T-helper 2 cell treated with Interferon-gamma antibody and Interleukin-4, amounts not matched to agents 5 μg/mL and 100 μg/mL, for 36 hours (primary cell): ENCODE measurements at regions not wholly inside any gene's neighbourhood (a gene's known extent, or its start where the extent isn't known, plus 50 kb on each side); places are given as distances from the start of the nearest gene placed in this dataset.
"Not testable (repeated sequence)": the region's sequence is repeated elsewhere in the genome, so short reads cannot be mapped to it uniquely, and the experiment has no call there.

Source experiments
- DNase-seq: peaks from one replicate; pipeline ENCODE4 v3.0.0; 2021; ENCODE audit warnings: low spot score
- H3K27ac Mint-ChIP-seq: one replicate; pipeline ENCODE4 v1.8.0; 2021; ENCODE audit warnings: mild to moderate bottlenecking, mixed read lengths
- H3K27me3 Mint-ChIP-seq: one replicate; pipeline ENCODE4 v1.8.0; 2021; ENCODE audit warnings: low read depth, mixed read lengths
- H3K36me3 Mint-ChIP-seq: one replicate; pipeline ENCODE4 v1.8.0; 2021; ENCODE audit warnings: low read depth, mixed read lengths
- H3K4me1 Mint-ChIP-seq: one replicate; pipeline ENCODE4 v1.8.0; 2021; ENCODE audit warnings: low read depth, mixed read lengths
- H3K4me3 Mint-ChIP-seq: one replicate; pipeline ENCODE4 v1.8.0; 2022; ENCODE audit warnings: mild to moderate bottlenecking, moderate library complexity, mixed read lengths
- H3K9me3 Mint-ChIP-seq: one replicate; pipeline ENCODE4 v1.8.0; 2021; ENCODE audit warnings: mixed read lengths

DNA sequence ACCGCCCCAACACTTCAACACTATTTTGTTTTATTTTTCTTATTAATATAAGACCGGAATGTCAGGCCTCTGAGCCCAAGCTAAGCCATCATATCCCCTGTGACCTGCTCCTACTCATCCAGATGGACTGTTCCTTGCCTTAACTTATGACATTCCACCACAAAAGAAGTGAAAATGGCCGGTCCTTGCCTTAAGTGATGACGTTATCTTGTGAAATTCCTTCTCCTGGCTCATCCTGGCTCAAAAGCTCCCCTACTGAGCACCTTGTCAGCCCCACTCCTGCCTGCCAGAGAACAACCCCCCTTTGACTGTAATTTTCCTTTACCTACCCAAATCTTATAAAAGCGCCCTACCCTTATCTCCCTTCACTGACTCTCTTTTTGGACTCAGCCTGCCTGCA lies 1196.5 kb upstream of the FAM98A start:
- not testable (repeated sequence) for H3K4me3 Mint-ChIP-seq, DNase-seq, H3K27ac Mint-ChIP-seq, H3K4me1 Mint-ChIP-seq, H3K36me3 Mint-ChIP-seq, H3K9me3 Mint-ChIP-seq, H3K27me3 Mint-ChIP-seq

DNA sequence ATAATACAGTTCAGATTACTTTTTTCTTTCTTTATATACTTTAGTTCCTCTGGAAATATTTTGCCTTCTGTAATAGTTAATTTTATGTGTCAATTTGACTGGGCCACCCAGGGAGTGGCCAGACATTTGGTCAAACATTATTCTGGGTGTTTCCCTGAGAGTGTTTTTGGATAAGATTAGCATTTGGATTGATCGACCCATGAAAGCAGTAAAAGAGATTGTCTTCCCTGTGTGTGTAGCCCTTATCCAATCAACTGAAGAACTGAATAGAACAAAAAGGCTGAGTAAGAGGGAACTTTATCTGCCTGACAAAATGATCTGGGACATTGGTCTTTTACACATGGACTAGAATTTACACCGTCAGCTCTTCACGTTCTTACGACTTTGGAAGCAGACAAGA lies 1190.1 kb upstream of the FAM98A start:
- H3K36me3 Mint-ChIP-seq, result no peaks in the 10 kb centered on the region
- H3K4me3 Mint-ChIP-seq, result no peak overlapping the region
- H3K4me1 Mint-ChIP-seq, result no peaks in the 10 kb centered on the region

DNA sequence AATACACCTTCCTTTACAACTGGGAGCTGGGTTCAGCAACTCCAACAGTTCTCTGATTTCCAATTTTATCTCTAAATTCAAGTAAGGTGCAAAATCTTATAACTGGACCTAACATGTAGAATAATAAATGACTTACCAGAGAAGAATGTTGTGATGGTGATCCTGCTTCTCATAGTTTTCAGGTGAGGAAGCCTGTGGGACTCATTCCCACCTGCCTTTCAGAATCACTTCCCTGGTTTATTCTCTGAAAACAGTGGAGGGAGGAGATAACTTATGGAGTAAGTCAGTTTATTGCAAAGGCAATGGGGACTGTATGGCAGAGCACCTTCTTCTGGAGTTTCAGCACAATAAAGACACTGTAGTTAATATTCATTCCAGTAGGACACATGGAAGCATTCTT lies 1188.2 kb upstream of the FAM98A start:
- Mint-ChIP-seq H3K27ac (no peak overlapping the region), H3K27me3 (no peaks in the 10 kb centered on the region), H3K9me3 (peaks cover 10% of the 10 kb centered on the region), H3K4me1 (no peaks in the 10 kb centered on the region), H3K4me3 (no peak overlapping the region), H3K36me3 (no peaks in the 10 kb centered on the region)
- no peak for DNase-seq

More for the DNA sequence above, 1190.1 kb upstream of the FAM98A start:
- Mint-ChIP-seq H3K27me3 (no peaks in the 10 kb centered on the region), H3K9me3 (peaks cover 10% of the 10 kb centered on the region), H3K27ac (no peak overlapping the region)
- no peak for DNase-seq

DNA sequence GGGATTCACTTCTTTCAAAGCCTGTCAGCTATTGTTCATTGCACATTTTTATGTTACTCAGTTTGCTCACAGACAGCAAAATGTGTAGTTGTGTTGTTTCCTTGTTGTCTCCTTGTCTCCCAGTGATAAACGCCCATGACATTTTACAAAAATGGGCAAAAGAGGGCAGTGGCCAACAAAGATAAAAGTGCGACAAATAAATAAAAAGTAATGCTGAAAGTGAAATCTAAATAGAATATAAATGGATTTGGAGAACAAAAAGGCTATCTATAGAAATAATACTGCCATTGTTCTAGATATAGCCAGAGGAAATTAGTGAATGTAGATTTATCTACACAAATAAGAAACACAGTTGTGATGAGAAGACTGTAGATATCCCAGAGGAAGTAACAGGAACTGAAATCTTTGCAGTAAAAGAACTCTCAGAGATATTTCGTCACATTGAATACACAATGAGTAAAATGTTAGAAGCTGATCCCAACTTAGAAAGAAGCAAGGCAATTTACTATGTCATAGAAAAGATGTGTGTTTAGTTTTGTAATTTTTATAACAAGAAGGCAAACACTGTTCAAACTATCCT lies 1186.2 kb upstream of the FAM98A start:
- no peak overlapping the region for H3K4me3 Mint-ChIP-seq

DNA sequence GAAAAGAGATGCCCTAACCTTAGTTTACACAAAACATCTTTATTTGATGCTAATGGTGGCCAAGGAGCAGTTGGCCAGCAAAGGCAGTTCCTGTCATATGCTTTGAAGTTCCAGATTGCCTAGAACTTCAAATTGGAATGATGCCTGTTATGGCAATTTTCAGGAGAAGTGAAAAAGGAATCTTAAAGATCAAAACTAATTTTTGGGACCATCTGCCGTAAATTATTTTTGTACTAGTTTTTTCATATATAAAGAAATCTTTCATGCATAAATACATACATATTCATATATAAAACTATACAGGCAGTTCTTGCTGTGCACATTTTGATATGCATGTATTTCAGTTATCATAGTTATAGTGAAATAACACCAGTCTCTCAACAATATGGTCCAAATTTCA lies 1185.6 kb upstream of the FAM98A start:
- Mint-ChIP-seq H3K4me3 (no peak overlapping the region), H3K36me3 (no peaks in the 10 kb centered on the region), H3K27me3 (no peaks in the 10 kb centered on the region), H3K4me1 (no peaks in the 10 kb centered on the region), H3K9me3 (peaks cover 9% of the 10 kb centered on the region), H3K27ac (no peak overlapping the region)
- no peak for DNase-seq

More for the DNA sequence above, 1186.2 kb upstream of the FAM98A start:
- Mint-ChIP-seq H3K27me3 (no peaks in the 10 kb centered on the region), H3K27ac (no peak overlapping the region), H3K4me1 (no peaks in the 10 kb centered on the region), H3K36me3 (no peaks in the 10 kb centered on the region), H3K9me3 (peaks cover 7% of the 10 kb centered on the region)
- no peak for DNase-seq

DNA sequence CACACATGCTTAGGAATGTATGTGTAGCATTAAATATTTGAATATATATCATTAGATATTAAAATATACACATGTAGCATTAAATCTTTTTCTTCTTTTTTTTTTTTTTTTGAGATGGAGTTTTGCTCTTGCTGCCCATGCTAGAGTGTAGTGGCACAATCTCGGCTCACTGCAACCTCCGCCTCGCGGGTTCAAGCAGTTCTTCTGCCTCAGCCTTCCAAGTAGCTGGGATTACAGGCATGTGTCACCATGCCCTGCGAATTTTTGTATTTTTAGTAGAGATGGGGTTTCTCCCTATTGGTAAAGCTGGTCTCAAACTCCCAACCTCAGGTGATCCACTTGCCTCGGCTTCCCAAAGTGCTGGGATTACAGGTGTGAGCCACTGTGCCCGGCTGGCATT lies 1151.6 kb upstream of the FAM98A start:
- H3K4me3 Mint-ChIP-seq, H3K27ac Mint-ChIP-seq, DNase-seq, H3K4me1 Mint-ChIP-seq, H3K36me3 Mint-ChIP-seq, H3K27me3 Mint-ChIP-seq: not testable (repeated sequence)
- peaks cover 20% of the 10 kb centered on the region for H3K9me3 Mint-ChIP-seq

DNA sequence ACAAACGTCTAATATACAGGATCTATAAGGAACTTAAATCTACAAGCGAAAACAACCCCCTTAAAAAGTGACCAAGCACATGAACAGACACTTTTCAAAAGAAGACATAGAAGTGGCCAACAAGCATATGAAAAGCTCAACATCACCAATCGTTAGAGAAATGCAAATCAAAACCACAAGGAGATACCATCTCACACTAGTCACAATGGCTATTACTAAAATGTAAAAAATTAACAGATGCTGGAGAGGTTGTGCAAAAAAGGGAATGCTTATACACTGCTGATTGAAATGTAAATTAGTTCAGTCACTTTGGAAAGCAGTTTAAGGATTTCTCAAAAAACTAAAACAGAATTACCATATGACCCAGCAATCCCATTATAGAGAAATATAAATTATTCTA lies 1148.5 kb upstream of the FAM98A start:
- H3K36me3 Mint-ChIP-seq, result no peaks in the 10 kb centered on the region
- H3K27ac Mint-ChIP-seq, result no peak overlapping the region
- no peaks in the 10 kb centered on the region for H3K27me3 Mint-ChIP-seq
- H3K4me1 Mint-ChIP-seq, result no peaks in the 10 kb centered on the region
- peaks cover 15% of the 10 kb centered on the region for H3K9me3 Mint-ChIP-seq
- H3K4me3 Mint-ChIP-seq, result no peak overlapping the region
- no peak for DNase-seq

DNA sequence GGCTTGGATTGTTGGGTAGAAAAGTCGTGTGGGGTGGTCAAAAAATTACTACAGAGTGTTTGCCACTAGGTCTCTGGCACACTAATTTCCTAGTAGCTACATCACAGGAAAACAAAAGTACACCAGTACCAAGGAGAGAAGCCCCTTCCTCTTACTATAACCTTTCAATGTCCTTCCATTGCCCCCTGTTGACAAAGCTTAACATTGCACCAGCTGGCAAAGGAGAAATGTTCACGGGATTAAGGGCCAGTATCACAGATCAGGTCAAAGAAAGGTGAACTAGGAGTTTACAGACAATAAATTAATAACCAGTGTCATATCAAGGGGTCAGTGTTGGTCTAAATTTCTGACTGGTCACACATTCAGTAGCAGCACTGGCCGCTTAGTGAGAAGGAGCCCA lies 1139.6 kb upstream of the FAM98A start:
- no peaks in the 10 kb centered on the region for H3K4me1 Mint-ChIP-seq
- H3K27me3 Mint-ChIP-seq, result no peaks in the 10 kb centered on the region
- H3K4me3 Mint-ChIP-seq, result no peak overlapping the region
- DNase-seq, result no peak
- H3K36me3 Mint-ChIP-seq, result no peaks in the 10 kb centered on the region
- H3K27ac Mint-ChIP-seq, result no peak overlapping the region
- peaks cover 8% of the 10 kb centered on the region for H3K9me3 Mint-ChIP-seq

DNA sequence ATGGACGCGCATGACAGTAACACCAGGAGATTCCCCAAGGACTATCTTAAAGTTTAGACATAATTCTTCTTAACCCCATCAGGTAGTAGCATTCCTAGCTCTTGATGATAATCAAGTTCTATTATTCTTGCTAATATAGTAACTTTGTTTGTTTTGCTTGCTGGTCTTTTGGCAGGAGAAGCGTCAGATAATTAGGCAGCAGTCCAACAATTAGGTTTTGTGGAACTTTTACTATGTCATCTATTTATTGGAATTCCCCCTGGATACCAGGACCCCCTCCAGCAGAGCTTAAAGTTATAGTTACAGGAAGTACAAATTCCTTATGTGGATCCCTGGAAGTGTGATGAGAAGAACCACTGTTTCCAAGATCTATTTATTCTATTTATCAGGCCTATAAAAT lies 1138.0 kb upstream of the FAM98A start:
- no peaks in the 10 kb centered on the region for H3K27me3 Mint-ChIP-seq
- H3K27ac Mint-ChIP-seq, result no peak overlapping the region
- peaks cover 12% of the 10 kb centered on the region for H3K9me3 Mint-ChIP-seq
- no peaks in the 10 kb centered on the region for H3K36me3 Mint-ChIP-seq
- H3K4me3 Mint-ChIP-seq, result no peak overlapping the region
- H3K4me1 Mint-ChIP-seq, result no peaks in the 10 kb centered on the region
- DNase-seq, result no peak

DNA sequence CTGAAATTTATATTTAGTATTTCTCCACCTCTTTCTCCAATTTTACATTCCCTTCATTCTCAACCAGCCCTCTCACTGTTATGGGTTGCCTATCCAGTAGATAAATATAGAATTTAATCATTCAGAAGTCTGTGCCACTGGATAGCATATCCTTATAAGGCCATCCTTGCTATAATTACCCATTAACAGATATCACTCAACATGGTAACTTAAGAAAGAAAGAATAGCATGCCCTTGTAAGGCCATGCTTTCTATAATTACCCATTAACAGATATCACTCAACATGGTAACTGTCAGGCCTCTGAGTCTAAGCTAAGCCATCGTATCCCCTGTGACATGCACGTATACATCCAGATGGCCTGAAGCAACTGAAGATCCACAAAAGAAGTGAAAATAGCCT lies 1137.4 kb upstream of the FAM98A start:
- Mint-ChIP-seq H3K9me3 (peaks cover 13% of the 10 kb centered on the region), H3K36me3 (no peaks in the 10 kb centered on the region), H3K27ac (no peak overlapping the region), H3K4me3 (no peak overlapping the region), H3K27me3 (no peaks in the 10 kb centered on the region), H3K4me1 (no peaks in the 10 kb centered on the region)
- DNase-seq, result no peak

DNA sequence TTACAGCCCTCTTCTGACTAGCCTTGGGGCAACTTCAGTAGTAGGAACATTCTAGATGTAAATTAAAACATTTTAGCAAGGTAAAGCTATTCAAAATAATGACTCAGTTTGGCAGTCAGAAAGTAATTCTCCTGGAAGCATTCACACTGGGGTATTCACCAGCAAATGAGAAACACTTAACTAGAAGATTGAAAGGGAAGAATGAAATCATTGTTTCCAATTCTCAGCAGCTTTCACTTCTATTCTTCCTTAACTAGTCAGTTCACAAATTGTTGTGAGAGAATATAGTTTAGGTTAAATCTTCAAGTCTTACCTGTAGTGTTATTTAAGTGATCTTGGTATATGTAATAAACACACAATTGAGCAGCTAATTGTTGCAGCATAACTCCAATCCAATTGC lies 1135.6 kb upstream of the FAM98A start:
- Mint-ChIP-seq H3K9me3 (peaks cover 17% of the 10 kb centered on the region), H3K4me3 (no peak overlapping the region), H3K27ac (no peak overlapping the region), H3K4me1 (no peaks in the 10 kb centered on the region), H3K36me3 (no peaks in the 10 kb centered on the region), H3K27me3 (no peaks in the 10 kb centered on the region)
- no peak for DNase-seq

DNA sequence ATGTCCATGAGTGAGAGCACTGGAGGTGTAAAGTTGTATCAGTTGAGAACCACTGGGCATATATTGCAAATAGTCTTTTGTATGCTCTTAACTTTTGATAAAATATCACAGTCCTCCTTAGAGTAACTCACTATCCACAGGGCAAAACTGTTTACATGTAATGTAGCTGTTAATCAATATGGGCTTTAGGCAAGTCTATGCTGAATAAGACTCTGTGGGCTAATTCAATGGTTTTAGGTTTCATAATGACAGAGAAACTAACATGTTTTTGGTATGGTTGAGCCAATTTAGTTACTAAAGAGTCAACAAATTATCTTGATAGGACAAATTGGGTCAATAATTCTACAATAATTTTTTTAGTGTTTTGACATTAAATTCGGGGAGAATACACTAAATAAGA lies 1134.9 kb upstream of the FAM98A start:
- no peak for DNase-seq
- peaks cover 17% of the 10 kb centered on the region for H3K9me3 Mint-ChIP-seq
- H3K27ac Mint-ChIP-seq, result no peak overlapping the region
- H3K4me1 Mint-ChIP-seq, result no peaks in the 10 kb centered on the region
- H3K27me3 Mint-ChIP-seq, result no peaks in the 10 kb centered on the region
- H3K36me3 Mint-ChIP-seq, result no peaks in the 10 kb centered on the region
- H3K4me3 Mint-ChIP-seq, result no peak overlapping the region

DNA sequence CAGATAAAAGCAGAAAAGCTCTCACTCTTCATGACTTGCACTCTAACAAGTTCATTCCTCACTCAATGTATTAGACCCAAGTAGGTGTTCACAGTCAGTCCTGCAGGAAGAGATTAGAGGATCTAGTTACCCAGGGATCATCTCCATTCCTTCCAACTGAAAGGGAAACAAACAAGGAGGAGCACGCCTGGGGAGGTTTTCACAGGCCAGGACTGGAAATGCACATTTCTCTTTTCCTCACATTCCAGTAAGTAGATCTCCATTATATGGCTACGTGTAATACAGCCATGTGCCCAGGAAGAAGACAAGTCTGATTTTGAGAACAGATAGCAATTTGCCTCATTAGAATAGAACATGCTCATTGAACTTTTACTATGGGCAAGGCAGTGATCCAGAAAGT lies 1132.2 kb upstream of the FAM98A start:
- no peak overlapping the region for H3K4me3 Mint-ChIP-seq
- no peaks in the 10 kb centered on the region for H3K4me1 Mint-ChIP-seq
- H3K27ac Mint-ChIP-seq, result no peak overlapping the region
- DNase-seq, result no peak
- no peaks in the 10 kb centered on the region for H3K36me3 Mint-ChIP-seq
- no peaks in the 10 kb centered on the region for H3K27me3 Mint-ChIP-seq
- H3K9me3 Mint-ChIP-seq, result peaks cover 17% of the 10 kb centered on the region

DNA sequence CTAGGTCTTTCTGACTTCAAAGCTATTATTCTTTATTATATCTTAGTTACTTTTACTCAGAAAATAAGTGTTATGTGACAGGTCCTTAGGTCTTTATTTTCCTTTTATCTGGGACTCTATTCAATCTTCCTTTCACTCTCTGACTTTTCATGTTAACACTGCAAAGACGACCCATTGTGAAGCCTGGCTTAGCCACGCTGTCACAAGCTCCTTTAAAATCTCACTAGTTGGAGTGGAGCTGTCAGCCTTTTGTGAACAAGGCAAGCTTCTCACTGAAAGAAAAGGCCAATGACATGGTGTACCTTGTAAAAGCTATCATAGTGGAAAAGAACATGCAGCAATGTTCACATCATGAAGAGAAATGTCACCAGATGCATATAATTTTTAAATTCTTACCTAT lies 1130.7 kb upstream of the FAM98A start:
- no peak overlapping the region for H3K4me3 Mint-ChIP-seq

DNA sequence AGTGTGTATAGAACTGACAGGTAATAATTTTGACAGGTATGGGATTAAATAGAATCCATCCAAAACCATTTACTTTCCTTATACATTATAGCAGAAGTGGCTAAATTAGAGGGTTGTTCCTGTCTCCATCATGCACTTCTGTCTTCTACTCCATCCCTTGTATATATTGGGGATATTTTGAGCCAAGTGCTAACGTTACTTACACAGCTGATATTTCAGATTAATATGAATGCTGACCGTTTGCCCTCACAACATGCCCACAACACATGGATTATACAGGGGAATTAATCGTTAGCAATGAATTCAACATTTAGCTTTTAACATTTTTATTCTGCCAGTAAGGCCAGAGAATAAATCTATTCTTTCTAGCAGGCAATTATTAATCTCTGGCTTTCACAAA lies 1125.0 kb upstream of the FAM98A start:
- no peak for DNase-seq
- Mint-ChIP-seq H3K36me3 (no peaks in the 10 kb centered on the region), H3K27ac (no peak overlapping the region), H3K9me3 (peaks cover 12% of the 10 kb centered on the region), H3K4me3 (no peak overlapping the region), H3K27me3 (no peaks in the 10 kb centered on the region), H3K4me1 (no peaks in the 10 kb centered on the region)

More for the DNA sequence above, 1130.7 kb upstream of the FAM98A start:
- peaks cover 17% of the 10 kb centered on the region for H3K9me3 Mint-ChIP-seq
- no peaks in the 10 kb centered on the region for H3K27me3 Mint-ChIP-seq
- H3K27ac Mint-ChIP-seq, result no peak overlapping the region
- DNase-seq, result no peak
- H3K4me1 Mint-ChIP-seq, result no peaks in the 10 kb centered on the region
- H3K36me3 Mint-ChIP-seq, result no peaks in the 10 kb centered on the region
